ENCODE measurements at regions not wholly inside any gene's neighbourhood (a gene's known extent, or its start where the extent isn't known, plus 50 kb on each side); places are given as distances from the start of the nearest gene placed in this dataset.
"Not testable (repeated sequence)": the region's sequence is repeated elsewhere in the genome, so short reads cannot be mapped to it uniquely, and the experiment has no call there.

- DNase-seq (ENCODE audit: low read depth, low spot score) = no peak
- POLR2A ChIA-PET = no interaction called here
- Histone ChIP-seq H3K27me3 (ENCODE audit: control insufficient read depth, insufficient read depth, low read length) (peaks cover 12% of the 10 kb centered on the region), H3K9me3 (ENCODE audit: control insufficient read depth, insufficient read depth, low read length) (no peaks in the 10 kb centered on the region), H3K27ac (ENCODE audit: low read depth, low read length) (no peak overlapping the region), H3K4me3 (ENCODE audit: low read depth, low read length) (no peak overlapping the region)
- CTCF ChIA-PET = interaction anchor here (3.3 kb wide), 1 partner anchor 11 kb away, joined by 21 read pairs; no protein-coding TSS in a partner anchor
- TF ChIP-seq, protein P1, sequence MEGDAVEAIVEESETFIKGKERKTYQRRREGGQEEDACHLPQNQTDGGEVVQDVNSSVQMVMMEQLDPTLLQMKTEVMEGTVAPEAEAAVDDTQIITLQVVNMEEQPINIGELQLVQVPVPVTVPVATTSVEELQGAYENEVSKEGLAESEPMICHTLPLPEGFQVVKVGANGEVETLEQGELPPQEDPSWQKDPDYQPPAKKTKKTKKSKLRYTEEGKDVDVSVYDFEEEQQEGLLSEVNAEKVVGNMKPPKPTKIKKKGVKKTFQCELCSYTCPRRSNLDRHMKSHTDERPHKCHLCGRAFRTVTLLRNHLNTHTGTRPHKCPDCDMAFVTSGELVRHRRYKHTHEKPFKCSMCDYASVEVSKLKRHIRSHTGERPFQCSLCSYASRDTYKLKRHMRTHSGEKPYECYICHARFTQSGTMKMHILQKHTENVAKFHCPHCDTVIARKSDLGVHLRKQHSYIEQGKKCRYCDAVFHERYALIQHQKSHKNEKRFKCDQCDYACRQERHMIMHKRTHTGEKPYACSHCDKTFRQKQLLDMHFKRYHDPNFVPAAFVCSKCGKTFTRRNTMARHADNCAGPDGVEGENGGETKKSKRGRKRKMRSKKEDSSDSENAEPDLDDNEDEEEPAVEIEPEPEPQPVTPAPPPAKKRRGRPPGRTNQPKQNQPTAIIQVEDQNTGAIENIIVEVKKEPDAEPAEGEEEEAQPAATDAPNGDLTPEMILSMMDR (IDR thresholded peaks at IDR 0.05; ENCODE audit: low read depth, low read length) = no peak
These were observed 154.0 kb downstream of the ABHD5 start for GRCh38 chr3:43844757-43845156.

- H3K4me3 ChIP-seq (ENCODE audit: low read depth, low read length); DNase-seq (ENCODE audit: low read depth, low spot score); POLR2A ChIA-PET; H3K27me3 ChIP-seq (ENCODE audit: control insufficient read depth, insufficient read depth, low read length); H3K9me3 ChIP-seq (ENCODE audit: control insufficient read depth, insufficient read depth, low read length); H3K27ac ChIP-seq (ENCODE audit: low read depth, low read length): not testable (repeated sequence)
- CTCF ChIA-PET = interaction anchor here (0.9 kb wide), 1 partner anchor 10 kb away, joined by 4 read pairs; no protein-coding TSS in a partner anchor
These were observed 154.8 kb downstream of the ABHD5 start for GRCh38 chr3:43845553-43845952.

- ChIA-PET POLR2A (no interaction called here), CTCF (interaction anchor here (1.0 kb wide), 1 partner anchor 83 kb away, joined by 4 read pairs; no protein-coding TSS in a partner anchor)
- TF ChIP-seq, protein P1 (IDR thresholded peaks at IDR 0.05; ENCODE audit: low read depth, low read length) = no peak
These were observed 161.3 kb downstream of the ABHD5 start for GRCh38 chr3:43852066-43852465.

GRCh38 chr3:43854283-43854682, 163.5 kb downstream of the ABHD5 start:
- no peak overlapping the region for H3K27ac ChIP-seq (ENCODE audit: low read depth, low read length)
- H3K4me3 ChIP-seq (ENCODE audit: low read depth, low read length) = no peak overlapping the region
- DNase-seq (ENCODE audit: low read depth, low spot score) = no peak
- TF ChIP-seq, protein P1 (IDR thresholded peaks at IDR 0.05; ENCODE audit: low read depth, low read length) = no peak
- ChIA-PET POLR2A (no interaction called here), CTCF (interaction anchor here (1.2 to 2.5 kb wide), 4 partner anchors 7 to 21 kb away, joined by 3 to 83 read pairs (median 8); no protein-coding TSS in a partner anchor)
- no peaks in the 10 kb centered on the region for H3K9me3 ChIP-seq (ENCODE audit: control insufficient read depth, insufficient read depth, low read length)
- H3K27me3 ChIP-seq (ENCODE audit: control insufficient read depth, insufficient read depth, low read length) = no peaks in the 10 kb centered on the region

More at GRCh38 chr3:43852066-43852465, 161.3 kb downstream of the ABHD5 start:
- H3K4me3 ChIP-seq (ENCODE audit: low read depth, low read length) = no peak overlapping the region
- no peak overlapping the region for H3K27ac ChIP-seq (ENCODE audit: low read depth, low read length)
- DNase-seq (ENCODE audit: low read depth, low spot score) = peak; percentile 48
- no peaks in the 10 kb centered on the region for H3K27me3 ChIP-seq (ENCODE audit: control insufficient read depth, insufficient read depth, low read length)
- no peaks in the 10 kb centered on the region for H3K9me3 ChIP-seq (ENCODE audit: control insufficient read depth, insufficient read depth, low read length)

DNA sequence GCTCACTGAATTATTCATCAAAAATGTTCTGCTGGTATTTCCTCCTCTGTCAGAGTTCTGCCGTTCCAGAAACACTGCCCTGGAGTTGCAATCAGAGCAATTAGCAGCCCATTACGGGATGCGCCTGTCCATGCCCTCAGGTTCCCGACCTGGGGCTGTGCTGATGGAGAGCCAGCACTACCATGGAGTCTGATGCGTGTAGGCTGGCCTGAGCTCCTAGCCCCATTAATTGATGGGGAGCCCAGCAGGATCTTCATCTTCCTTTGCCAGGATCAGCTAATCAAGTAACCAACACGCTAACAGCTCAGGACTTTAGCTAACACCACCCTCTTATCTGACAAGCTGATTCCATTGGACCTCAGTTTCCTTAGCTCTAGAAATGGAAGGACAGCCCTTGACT, 164.2 kb downstream of the ABHD5 start:
- no peak overlapping the region for H3K4me3 ChIP-seq (ENCODE audit: low read depth, low read length)
- H3K27me3 ChIP-seq (ENCODE audit: control insufficient read depth, insufficient read depth, low read length) = no peaks in the 10 kb centered on the region
- TF ChIP-seq, protein P1 (IDR thresholded peaks at IDR 0.05; ENCODE audit: low read depth, low read length) = no peak
- no peak overlapping the region for H3K27ac ChIP-seq (ENCODE audit: low read depth, low read length)
- H3K9me3 ChIP-seq (ENCODE audit: control insufficient read depth, insufficient read depth, low read length) = no peaks in the 10 kb centered on the region
- ChIA-PET CTCF (interaction anchor here (0.7 to 2.5 kb wide), 23 partner anchors 8 to 344 kb away, joined by 3 to 83 read pairs (median 5); no protein-coding TSS in a partner anchor), POLR2A (no interaction called here)
- DNase-seq (ENCODE audit: low read depth, low spot score) = no peak

Measured in AG04450 (cell line).